ENCODE measurements at regions not wholly inside any gene's neighbourhood (a gene's known extent, or its start where the extent isn't known, plus 50 kb on each side); places are given as distances from the start of the nearest gene placed in this dataset.

DNA sequence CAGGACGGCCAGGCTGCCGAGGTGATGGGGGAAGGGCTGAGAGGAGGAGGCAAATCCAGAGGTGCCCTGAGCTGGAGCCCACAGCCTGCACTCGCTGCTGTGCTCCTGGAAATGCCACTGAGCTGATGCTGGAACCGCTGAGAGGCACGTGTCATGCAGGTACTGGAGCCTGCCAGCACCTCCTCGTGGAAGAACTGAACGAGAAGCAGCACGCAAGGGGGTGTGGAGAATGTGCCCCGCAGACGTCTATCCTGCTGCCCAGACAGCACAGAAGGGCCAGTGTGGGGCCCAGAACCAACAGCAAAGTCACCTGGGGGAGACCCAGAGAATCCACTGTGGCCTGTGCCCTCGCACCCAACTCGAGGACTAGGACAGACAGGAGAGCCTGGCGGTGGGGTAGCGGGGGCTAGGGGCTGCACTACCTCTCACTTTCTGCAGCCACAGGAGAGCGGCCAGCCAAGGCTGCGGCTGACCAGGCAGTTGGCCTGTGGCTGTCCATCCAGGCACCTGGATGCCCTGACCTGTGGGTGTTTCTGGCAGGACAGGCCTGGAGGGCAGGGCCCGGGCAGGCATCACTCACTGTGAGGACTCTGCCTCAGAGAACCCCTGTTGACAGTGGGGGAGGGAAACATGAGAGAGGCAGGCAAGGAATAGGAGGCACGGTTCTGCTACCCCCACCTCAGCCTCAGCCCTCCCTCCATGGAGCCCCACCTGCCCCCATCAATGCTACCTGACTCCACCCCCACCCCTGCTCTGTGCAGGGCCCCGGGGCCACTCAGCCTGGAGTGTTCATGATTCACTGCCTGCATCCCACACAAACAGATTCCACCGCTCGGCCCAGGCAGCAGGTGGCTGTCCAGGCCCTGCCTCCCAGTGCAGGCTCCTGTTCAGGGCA is 213.1 kb downstream of the TBC1D2B start:
- no peak for DNase-seq (ENCODE audit: low read depth, low spot score)
- H3K36me3 ChIP-seq (ENCODE audit: control insufficient read depth, insufficient read depth, low read length) = no peaks in the 10 kb centered on the region
- H3K4me3 ChIP-seq (ENCODE audit: low read depth in 2 of 2, low read length in 2 of 2) = no peak overlapping the region
- H3K9me3 ChIP-seq (ENCODE audit: control insufficient read depth, insufficient read depth, low read depth, low read length) = no peaks in the 10 kb centered on the region
- BruUV-seq (replicated peaks) = no TSS peak
- intact Hi-C loops (cut with micrococcal nuclease; ENCODE audit: unreplicated experiment) (no loop called here), in situ Hi-C loops (cut with HindIII; ENCODE audit: low pct_unique_long_range_greater_than_20kb, low sequenced_read_pairs) (no loop called here)
- POLR2A ChIA-PET = no interaction called here
- peak; percentile 46 for ATAC-seq
- CTCF ChIA-PET = no interaction called here
- peaks cover 9% of the 10 kb centered on the region for H3K4me1 ChIP-seq (ENCODE audit: control insufficient read depth, insufficient read depth, low read length)
- H3K27ac ChIP-seq (ENCODE audit: low read length) = no peak overlapping the region
- TF ChIP-seq POLR2AphosphoS5 (IDR thresholded peaks at IDR 0.05; ENCODE audit: low read depth, low read length) (no peak), TCF7L2 (IDR thresholded peaks at IDR 0.05; ENCODE audit: low read depth, low read length) (no peak), SIN3A (IDR thresholded peaks at IDR 0.05; ENCODE audit: borderline replicate concordance, insufficient read depth, low read depth, low read length) (no peak)
- TF ChIP-seq, protein P1, sequence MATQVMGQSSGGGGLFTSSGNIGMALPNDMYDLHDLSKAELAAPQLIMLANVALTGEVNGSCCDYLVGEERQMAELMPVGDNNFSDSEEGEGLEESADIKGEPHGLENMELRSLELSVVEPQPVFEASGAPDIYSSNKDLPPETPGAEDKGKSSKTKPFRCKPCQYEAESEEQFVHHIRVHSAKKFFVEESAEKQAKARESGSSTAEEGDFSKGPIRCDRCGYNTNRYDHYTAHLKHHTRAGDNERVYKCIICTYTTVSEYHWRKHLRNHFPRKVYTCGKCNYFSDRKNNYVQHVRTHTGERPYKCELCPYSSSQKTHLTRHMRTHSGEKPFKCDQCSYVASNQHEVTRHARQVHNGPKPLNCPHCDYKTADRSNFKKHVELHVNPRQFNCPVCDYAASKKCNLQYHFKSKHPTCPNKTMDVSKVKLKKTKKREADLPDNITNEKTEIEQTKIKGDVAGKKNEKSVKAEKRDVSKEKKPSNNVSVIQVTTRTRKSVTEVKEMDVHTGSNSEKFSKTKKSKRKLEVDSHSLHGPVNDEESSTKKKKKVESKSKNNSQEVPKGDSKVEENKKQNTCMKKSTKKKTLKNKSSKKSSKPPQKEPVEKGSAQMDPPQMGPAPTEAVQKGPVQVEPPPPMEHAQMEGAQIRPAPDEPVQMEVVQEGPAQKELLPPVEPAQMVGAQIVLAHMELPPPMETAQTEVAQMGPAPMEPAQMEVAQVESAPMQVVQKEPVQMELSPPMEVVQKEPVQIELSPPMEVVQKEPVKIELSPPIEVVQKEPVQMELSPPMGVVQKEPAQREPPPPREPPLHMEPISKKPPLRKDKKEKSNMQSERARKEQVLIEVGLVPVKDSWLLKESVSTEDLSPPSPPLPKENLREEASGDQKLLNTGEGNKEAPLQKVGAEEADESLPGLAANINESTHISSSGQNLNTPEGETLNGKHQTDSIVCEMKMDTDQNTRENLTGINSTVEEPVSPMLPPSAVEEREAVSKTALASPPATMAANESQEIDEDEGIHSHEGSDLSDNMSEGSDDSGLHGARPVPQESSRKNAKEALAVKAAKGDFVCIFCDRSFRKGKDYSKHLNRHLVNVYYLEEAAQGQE (IDR thresholded peaks at IDR 0.05; ENCODE audit: insufficient read depth in 1 of 2, low read depth in 2 of 2, low read length in 1 of 2) = no peak
- TF ChIP-seq, protein P2, sequence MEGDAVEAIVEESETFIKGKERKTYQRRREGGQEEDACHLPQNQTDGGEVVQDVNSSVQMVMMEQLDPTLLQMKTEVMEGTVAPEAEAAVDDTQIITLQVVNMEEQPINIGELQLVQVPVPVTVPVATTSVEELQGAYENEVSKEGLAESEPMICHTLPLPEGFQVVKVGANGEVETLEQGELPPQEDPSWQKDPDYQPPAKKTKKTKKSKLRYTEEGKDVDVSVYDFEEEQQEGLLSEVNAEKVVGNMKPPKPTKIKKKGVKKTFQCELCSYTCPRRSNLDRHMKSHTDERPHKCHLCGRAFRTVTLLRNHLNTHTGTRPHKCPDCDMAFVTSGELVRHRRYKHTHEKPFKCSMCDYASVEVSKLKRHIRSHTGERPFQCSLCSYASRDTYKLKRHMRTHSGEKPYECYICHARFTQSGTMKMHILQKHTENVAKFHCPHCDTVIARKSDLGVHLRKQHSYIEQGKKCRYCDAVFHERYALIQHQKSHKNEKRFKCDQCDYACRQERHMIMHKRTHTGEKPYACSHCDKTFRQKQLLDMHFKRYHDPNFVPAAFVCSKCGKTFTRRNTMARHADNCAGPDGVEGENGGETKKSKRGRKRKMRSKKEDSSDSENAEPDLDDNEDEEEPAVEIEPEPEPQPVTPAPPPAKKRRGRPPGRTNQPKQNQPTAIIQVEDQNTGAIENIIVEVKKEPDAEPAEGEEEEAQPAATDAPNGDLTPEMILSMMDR (IDR thresholded peaks at IDR 0.05) = no peak
- no peaks in the 10 kb centered on the region for H3K27me3 ChIP-seq (ENCODE audit: control insufficient read depth, insufficient read depth, low read length)

DNA sequence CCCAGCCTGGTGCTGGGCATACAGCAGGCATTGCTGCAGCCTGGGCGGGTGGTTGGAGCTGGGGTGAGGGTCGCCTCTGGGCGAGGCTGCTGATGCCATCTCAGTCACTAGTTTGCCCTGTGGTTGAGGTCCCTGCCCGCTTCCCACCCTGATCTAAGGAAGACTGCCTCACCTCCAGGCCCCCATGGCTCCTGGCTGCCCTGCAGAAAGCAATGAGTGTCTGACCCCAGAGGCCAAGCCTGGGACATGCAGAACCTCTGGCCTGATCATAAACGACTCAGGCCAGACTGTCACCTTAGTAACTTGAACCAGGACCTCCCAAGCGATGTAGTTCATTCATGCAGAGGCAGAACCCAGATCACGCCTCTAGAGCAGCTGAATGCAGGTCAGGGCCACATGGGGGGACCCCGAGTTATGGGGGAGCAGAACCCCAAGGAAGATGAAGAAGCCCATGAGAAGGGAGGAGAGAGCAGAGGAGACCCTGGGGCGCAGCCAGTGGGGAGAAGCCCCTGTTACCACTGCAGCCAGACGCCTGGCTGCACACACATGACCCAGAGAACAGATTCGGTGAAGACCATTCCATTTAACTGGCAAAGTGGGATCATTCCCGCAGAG is 213.9 kb downstream of the TBC1D2B start:
- ChIA-PET POLR2A (no interaction called here), CTCF (no interaction called here)
- Histone ChIP-seq H3K4me3 (ENCODE audit: low read depth in 2 of 2, low read length in 2 of 2) (no peak overlapping the region), H3K36me3 (ENCODE audit: control insufficient read depth, insufficient read depth, low read length) (no peaks in the 10 kb centered on the region), H3K9me3 (ENCODE audit: control insufficient read depth, insufficient read depth, low read depth, low read length) (no peaks in the 10 kb centered on the region), H3K4me1 (ENCODE audit: control insufficient read depth, insufficient read depth, low read length) (peaks cover under 1% of the 10 kb centered on the region), H3K27me3 (ENCODE audit: control insufficient read depth, insufficient read depth, low read length) (no peaks in the 10 kb centered on the region), H3K27ac (ENCODE audit: low read length) (no peak overlapping the region)
- DNase-seq (ENCODE audit: low read depth, low spot score) = no peak
- in situ Hi-C loops (cut with HindIII; ENCODE audit: low pct_unique_long_range_greater_than_20kb, low sequenced_read_pairs) = no loop called here
- BruUV-seq (replicated peaks) = no TSS peak
- TF ChIP-seq POLR2AphosphoS5 (IDR thresholded peaks at IDR 0.05; ENCODE audit: low read depth, low read length) = no peak
- no peak for TF ChIP-seq SIN3A (IDR thresholded peaks at IDR 0.05; ENCODE audit: borderline replicate concordance, insufficient read depth, low read depth, low read length)
- intact Hi-C loops (cut with micrococcal nuclease; ENCODE audit: unreplicated experiment) = no loop called here
- no peak for ATAC-seq

Data from Panc1 (cell line).